WTC11 (cell line): ENCODE measurements at regions not wholly inside any gene's neighbourhood (a gene's known extent, or its start where the extent isn't known, plus 50 kb on each side); places are given as distances from the start of the nearest gene placed in this dataset.

Source experiments
- CREB1 ChIP-seq: sonication (generic); formaldehyde crosslinking; IDR thresholded peaks from 2 replicates; pipeline ENCODE4 v1.8.0; 2023; ENCODE audit warnings: mild to moderate bottlenecking, missing genetic modification reagents
- IRF2 ChIP-seq: sonication (generic); formaldehyde crosslinking; IDR thresholded peaks from 2 replicates; pipeline ENCODE4 v1.8.0; 2022; ENCODE audit warnings: low read depth, missing genetic modification reagents, borderline replicate concordance
- SOX15 ChIP-seq: fragments of 250-450 bp; sonication (Bioruptor Pico); IDR thresholded peaks from 2 replicates; pipeline ENCODE4 v1.9.0; 2021; ENCODE audit warnings: mild to moderate bottlenecking
- SP1 ChIP-seq: sonication (generic); formaldehyde crosslinking; conservative IDR thresholded peaks from 2 replicates; pipeline ENCODE4 v1.8.1; 2022; ENCODE audit warnings: missing genetic modification reagents
- ZNF281 ChIP-seq: sonication (generic); formaldehyde crosslinking; IDR thresholded peaks from 2 replicates; pipeline ENCODE4 v1.8.0; 2023; ENCODE audit warnings: mild to moderate bottlenecking, missing genetic modification reagents
- TF ChIP-seq, protein P1 (sequence below): fragments of 200-600 bp; IDR thresholded peaks from 2 replicates; pipeline ENCODE4 v1.8.0; 2022; ENCODE audit warnings: antibody characterized with exemption
- TF ChIP-seq, protein P2 (sequence below): sonication (generic); formaldehyde crosslinking; IDR thresholded peaks from 2 replicates; pipeline ENCODE4 v1.8.1; 2023; ENCODE audit warnings: mild to moderate bottlenecking, missing genetic modification reagents, moderate library complexity

DNA sequence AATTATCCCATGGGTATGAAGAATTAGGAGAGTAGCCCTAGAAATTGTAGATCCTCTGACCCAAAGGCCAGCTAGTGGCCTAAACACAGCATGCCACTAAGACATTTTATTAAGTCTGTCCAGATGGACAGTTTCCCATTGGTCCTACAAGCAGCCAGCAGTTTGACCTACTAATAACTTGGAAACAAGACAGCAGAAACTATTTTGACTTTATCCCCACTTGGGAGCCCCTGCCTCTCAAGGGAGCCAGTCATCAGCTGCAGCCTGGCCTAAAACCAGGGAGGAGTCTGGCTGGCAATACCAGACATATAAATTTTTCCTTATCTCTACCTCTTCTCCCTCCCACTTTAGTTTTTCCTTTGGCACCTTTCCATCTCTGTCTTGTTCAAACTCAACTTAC is 222.6 kb upstream of the KCTD3 start:
- TF ChIP-seq, protein P1, sequence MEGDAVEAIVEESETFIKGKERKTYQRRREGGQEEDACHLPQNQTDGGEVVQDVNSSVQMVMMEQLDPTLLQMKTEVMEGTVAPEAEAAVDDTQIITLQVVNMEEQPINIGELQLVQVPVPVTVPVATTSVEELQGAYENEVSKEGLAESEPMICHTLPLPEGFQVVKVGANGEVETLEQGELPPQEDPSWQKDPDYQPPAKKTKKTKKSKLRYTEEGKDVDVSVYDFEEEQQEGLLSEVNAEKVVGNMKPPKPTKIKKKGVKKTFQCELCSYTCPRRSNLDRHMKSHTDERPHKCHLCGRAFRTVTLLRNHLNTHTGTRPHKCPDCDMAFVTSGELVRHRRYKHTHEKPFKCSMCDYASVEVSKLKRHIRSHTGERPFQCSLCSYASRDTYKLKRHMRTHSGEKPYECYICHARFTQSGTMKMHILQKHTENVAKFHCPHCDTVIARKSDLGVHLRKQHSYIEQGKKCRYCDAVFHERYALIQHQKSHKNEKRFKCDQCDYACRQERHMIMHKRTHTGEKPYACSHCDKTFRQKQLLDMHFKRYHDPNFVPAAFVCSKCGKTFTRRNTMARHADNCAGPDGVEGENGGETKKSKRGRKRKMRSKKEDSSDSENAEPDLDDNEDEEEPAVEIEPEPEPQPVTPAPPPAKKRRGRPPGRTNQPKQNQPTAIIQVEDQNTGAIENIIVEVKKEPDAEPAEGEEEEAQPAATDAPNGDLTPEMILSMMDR = no peak
- TF ChIP-seq, protein P2, sequence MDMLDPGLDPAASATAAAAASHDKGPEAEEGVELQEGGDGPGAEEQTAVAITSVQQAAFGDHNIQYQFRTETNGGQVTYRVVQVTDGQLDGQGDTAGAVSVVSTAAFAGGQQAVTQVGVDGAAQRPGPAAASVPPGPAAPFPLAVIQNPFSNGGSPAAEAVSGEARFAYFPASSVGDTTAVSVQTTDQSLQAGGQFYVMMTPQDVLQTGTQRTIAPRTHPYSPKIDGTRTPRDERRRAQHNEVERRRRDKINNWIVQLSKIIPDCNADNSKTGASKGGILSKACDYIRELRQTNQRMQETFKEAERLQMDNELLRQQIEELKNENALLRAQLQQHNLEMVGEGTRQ (CRISPR knock-in tag) = no peak
- no peak for TF ChIP-seq SOX15 (CRISPR knock-in tag)
- no peak for TF ChIP-seq IRF2
- TF ChIP-seq ZNF281 (CRISPR knock-in tag) = no peak
- TF ChIP-seq CREB1 (CRISPR knock-in tag) = no peak
- TF ChIP-seq SP1 = no peak
